Stimulated activated naive CD4-positive, alpha-beta T cell treated with Interleukin-2 at 50 U/mL for 16 hours (primary cell): ENCODE measurements at regions not wholly inside any gene's neighbourhood (a gene's known extent, or its start where the extent isn't known, plus 50 kb on each side); places are given as distances from the start of the nearest gene placed in this dataset.
"Not testable (repeated sequence)": the region's sequence is repeated elsewhere in the genome, so short reads cannot be mapped to it uniquely, and the experiment has no call there.

ENCODE experiments used
- DNase-seq: peaks from one replicate; lab custom pipeline; 2025; lab: John Stamatoyannopoulos, UW

DNA sequence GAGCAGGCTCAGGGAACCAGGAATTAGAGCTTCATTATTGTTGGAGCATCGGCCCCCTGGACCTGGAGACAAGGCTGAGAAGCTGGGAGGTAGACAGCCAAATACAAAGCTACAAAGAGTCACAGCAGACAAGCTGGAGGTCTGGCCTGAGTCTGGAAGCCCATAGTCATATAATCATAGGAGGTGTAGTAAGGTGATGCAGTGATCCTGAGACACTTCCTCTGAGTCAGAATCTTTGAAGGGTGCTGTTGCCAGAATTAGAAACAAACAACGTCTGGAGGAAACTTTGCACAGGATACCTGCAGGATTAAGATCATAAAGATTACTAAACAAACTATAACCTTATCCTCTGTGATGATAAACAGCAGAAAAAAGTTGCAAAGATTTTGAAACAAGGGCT lies 213.8 kb downstream of the DSC3 start:
- no peak for DNase-seq

DNA sequence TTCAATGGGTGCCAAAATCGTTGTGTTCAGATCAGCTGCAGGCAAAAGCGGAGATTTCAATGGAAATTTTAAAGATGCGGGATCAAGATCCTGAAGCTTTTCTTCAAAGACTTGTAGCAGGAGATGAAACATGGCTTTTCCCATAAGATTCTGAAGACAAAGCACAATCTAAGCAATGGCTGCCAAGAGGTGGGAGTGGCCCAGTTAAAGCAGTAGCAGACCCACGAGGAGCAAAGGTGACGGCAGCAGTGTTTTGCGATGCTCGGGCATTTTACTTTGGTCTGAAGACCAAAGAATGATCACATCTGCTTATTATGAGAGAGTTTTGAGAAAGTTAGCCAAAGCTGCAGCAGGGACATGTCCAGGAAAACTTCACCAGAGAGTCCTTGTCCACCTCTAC lies 222.9 kb downstream of the DSC3 start:
- no peak for DNase-seq

DNA sequence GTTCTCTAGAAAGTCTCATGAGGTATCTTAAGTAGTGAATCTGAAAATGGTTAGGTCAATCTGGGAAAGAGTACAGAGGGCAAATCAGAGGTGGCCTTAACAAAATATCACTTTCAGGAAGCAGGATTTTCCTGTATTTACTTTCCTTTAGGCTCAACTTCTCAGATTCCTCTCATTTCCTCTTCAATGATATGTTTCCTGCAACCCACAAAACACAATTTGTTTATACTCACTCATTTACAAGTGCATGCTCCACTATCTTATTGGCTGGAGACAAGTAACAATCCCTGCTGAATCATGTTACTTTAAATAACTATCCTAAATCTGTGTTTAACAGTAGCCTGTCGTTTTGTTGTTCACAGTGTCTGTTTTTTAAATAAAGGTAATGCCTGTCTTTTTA lies 228.1 kb downstream of the DSC3 start:
- DNase-seq: no peak

DNA sequence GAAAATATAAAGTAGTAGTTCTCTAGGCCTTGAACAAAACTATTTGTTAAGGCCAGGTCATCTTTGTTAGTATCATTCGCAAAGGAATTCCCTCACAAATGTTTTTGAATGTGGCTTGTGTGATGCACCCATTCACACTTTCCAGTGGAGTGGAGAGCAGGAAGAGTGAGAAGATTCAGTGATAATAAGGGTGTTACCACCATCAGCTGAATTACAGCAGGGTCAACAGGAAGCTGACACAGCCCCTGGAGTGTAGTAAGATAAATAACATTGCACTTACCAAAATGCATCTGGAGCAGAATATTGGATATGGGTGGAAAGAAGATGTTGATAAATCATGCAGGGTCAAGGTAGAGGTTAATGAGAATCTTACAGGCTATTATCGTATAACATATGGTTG lies 231.0 kb downstream of the DSC3 start:
- DNase-seq: no peak

DNA sequence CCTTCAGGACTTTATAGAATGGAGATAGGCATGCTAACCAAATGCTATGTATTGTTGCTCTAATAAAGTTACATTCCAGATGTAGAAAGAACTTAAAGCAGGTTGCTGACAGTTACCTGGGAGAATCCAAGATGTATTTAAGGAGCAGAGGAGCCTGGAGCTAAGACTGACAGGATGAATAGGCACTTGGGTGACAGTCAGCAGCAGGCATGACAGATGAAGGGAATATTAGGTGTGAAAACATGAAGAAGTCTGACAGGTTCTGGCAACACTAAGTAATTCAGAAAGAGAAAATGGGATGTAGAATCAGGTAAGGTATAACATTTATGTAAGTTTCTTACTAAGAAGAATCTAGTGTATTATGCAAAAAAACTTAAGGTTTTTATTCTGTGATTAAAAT lies 232.0 kb downstream of the DSC3 start:
- DNase-seq: no peak

DNA sequence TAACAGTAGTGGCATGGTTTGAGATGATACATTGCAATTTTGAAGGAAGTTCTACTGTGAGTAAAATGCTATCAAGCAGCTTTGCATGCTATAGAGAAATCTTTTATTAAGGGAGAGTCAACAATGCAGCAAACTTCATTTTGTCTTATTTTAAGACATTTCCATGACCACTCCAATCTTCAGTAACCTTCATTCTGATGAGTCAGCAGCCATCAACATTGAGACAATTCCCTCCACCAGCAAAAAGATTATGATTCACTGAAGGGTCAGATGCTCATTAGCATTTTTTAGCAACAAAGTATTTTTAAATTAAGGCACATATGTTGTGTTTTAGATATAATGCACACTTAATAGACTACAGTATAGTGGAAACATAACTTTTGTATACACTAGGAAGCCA lies 235.7 kb downstream of the DSC3 start:
- DNase-seq: no peak

DNA sequence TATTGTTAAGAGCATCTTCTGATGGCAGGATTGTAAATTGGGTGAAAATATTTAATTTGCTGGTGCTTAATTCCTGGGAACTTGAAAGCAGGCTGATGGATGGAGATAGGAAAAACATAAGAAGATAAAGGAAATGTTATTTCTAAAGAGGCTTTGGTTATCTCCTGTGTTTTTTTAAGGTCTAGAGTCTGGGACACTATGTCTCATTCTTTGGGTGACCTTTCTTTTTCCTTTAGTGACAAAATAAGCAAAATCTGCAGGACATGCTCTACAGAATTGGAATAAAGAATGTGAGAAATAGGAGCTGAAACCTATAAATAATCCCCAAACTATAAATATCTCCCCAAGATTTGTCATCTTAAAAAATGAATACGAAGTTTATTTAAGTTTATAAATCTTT lies 241.7 kb downstream of the DSC3 start:
- no peak for DNase-seq

DNA sequence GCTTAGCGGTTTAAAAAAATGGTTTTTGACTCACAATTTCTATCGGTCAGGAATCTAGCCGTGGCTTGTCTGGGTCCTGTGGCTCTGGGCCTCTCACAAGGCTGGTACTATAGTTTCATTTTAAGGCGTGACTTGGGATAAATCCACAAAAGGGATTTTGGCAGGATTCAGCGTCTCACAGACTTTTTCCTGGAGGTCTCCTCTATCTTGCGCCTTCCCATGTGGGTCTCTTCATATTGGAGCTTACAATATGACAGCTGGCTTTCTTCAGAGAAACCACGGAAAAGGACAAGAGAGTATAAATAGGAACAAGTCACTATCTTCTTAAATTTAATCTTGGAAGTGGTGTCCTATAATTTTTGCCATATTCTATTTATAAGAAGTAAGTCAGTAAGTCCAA lies 250.5 kb downstream of the DSC3 start:
- no peak for DNase-seq

DNA sequence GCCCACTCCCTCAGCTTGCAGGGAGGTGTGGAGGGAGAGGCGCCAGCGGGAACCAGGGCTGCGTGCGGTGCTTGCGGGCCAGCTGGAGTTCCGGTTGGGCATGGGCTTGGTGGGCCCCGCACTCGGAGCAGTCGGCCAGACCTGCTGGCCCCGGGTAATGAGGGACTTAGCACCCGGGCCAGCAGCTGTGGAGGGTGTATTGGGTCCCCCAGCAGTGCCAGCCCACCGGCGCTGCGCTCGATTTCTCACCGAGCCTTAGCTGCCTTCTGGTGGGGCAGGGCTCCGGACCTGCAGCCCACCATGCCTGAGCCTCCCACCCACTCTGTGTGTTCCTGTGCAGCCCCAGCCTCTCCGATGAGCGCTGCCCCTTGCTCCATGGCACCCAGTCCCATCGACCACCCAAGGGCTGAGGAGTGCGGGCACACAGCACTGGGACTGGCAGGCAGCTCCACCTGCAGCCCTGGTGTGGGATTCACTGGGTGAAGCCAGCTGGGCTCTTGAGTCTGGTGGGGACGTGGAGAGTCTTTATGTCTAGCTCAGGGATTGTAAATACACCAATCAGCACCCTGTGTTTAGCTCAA lies 254.0 kb downstream of the DSC3 start:
- not testable (repeated sequence) for DNase-seq

DNA sequence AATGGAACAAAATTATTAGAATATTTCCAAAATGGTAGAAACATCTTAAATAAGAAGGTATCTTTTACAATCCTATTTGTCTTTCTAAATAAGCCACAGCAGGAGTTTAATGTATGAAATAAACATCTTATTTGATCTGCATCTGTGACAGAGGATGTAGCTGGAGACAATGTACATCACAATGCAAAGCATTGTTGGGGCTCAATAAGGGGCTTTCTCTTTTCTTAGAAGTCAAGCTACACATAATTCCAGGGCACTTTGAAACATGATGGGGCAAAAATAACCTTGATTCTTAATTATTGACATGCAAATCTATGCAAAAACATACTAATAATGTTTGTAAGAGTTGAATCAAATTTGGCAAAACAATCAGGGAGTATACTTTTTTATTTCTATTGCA lies 255.1 kb downstream of the DSC3 start:
- DNase-seq: no peak

DNA sequence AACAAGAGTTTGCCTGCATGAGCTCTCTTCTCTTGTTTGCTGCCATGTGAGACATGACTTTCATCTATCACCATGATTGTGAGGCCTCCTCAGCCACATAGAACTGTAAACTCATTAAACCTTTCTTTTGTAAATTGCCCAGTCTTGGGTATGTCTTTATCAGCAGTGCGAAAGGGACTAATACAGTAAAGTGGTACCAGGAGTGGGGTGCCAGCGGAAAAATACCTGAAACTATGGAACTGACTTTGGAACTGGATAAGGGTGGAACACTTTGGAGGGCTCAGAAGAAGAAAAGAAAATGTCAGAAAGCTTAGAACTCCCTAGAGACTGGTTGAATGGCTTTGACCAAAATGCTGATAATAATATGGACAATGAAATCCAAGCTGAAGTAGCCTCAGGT lies 260.9 kb downstream of the DSC3 start:
- DNase-seq: no peak

DNA sequence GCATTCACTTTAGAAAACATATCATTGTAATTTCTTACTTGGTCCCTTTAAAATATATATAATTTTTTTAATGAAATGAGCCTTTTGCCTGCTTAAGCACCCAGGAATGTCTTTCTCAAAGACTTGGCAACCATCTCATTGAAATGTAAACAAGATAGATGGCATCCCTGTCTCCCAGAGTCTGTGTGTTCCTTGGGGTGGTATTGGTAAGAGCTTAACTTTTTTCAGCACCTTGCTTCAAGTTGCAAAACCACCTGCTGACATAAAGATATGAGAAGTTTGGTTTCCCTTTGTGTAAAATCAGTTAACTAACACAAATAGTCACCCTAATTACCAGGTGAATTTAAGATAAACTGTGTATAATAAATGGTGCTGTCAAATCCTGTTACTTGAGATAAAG lies 266.9 kb downstream of the DSC3 start:
- DNase-seq: no peak

DNA sequence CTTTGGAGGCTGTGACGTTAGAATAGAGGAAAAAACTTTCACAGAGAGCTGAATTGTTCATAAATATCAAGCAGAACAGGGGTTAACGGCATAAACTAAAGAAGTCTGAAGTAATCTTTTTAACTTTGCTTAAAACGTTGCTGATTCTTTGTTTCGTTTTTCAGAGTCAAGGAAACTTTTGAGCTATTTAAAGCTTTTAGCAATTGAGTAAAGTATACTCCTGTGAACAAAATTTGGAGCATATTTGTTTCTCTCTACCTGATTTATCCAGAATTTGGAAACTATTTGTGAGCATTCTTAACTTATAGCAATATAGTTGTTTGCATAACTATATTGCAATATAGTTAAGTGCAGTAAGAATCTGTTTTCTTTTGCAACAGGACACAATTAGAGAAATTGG lies 270.4 kb downstream of the DSC3 start:
- DNase-seq: not testable (repeated sequence)

DNA sequence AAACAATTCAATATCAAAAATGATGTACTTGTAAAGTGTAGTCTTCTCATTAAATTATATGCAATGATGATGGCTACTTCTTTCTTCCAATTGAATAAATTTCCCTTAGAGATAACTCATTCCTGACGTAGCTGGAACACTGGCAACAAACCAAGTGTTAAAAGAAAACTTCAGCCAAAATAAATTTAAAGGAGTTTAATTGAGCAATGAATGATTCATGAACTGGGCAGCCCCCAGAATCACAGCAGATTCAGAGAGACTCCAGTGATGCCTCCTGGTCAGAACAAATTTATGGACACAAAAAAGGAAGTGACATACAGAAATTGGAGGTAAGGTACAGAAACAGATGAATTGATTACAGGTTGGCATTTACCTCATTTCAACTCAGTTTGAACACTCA lies 276.5 kb downstream of the DSC3 start:
- DNase-seq: no peak

DNA sequence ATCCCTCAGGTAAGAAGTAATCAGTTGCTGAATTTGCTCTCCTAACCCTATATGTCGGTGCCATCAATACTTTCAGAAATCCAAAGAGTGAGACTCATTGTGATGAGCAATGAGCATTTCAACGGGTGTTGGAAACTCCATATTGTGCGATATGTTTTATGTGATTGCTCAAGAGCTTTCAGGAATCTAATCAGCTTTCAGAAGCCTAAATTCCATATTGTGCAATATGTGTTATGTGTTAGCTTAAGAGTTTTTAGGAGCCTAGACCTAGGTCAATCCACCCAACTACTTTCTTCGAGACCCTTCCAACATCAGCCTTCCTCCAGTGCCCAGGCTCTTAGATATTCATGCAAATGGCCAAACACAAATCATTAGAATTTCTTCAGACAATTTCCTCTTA lies 277.3 kb downstream of the DSC3 start:
- DNase-seq: no peak

DNA sequence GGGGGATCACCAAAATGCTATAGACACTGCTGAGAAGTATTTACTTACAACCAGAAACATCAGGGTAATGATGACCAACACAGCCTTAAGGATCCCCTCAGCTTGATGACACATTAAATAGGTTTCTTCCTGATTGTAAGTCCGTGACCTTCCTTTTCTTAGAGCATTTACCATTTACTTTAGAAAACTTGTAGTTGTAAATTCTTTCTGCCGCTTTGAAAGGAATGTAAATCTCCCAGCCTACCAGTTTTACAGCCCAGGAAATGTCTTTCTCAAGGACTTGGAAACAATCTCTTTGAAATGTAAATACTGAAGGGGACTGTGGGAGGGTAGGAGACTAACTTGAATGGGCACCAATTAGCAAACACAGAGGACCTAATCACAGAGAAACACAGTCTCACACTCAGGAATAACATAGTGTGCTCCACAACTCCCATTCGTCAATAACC lies 278.6 kb downstream of the DSC3 start:
- no peak for DNase-seq

DNA sequence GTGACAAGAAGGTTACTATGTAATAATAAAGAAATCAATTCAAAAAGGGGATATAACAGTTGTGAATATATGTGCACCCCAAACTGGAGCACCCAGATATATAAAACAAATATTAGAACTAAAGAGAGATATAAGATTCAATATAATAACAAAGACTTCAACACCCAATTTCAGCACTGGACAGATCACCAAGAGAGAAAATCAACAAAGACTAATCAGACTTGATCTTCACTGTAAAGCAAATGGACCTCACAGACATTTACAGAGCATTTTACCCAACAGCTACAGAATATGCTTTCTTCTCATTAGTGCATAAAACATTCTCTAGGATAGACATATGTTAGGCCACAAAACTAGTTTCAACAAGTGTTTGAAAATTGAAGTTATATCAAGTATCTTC lies 287.7 kb downstream of the DSC3 start:
- DNase-seq: no peak

DNA sequence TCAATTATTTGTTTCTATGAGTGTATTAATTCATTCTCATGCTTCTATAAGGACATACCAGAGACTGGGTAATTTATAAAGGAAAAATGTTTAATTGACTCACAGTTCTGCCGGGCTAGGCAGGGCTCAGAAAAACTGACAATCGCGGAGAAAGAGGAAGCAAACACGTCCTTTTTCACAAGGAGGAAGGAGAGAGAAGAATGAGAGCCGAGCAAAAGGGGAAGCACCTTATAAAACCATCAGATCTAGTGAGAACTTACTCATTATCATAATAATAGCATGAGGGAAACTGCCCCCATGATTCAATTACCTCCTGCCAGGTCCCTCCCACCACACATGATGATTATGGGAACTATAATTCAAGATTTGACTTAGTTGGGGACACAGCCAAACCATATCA lies 294.0 kb downstream of the DSC3 start:
- DNase-seq: no peak

DNA sequence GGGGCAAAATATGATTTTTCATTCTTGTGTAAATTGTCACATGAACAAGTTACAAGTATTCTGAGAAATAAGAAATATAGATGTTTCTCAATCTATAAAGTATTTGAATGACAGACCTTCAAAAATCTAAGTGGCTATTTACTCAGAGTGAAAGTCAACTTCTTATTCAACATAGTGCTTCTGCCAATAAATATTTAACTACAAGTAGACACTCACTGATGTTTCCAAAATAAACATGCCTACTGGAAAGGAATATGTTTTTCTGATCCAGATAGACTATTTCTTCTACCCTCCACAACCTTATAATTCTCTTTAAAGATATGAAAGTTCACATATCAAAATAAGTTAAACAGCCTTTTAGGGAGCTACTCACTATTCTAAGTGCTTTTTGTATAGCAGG lies 296.3 kb downstream of the DSC3 start:
- DNase-seq: no peak

DNA sequence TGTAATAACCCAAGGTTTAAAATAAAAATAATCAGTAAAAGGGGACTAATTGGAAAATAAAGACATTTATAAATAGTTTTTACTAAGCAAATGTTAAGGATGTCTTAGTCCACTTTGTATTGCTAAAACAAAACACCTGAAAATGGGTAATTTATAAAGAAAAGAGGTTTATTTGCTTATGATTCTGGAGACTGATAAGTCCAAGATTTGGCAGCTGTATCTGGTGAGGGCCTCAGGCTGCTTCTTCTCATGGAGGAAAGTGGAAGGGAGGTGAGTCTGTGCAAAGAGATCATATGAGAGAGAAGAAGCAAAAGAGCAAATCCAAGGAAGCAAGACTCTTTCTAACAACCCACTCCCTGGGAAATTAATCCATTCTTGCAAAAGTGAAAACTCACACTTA lies 299.5 kb downstream of the DSC3 start:
- DNase-seq: no peak

DNA sequence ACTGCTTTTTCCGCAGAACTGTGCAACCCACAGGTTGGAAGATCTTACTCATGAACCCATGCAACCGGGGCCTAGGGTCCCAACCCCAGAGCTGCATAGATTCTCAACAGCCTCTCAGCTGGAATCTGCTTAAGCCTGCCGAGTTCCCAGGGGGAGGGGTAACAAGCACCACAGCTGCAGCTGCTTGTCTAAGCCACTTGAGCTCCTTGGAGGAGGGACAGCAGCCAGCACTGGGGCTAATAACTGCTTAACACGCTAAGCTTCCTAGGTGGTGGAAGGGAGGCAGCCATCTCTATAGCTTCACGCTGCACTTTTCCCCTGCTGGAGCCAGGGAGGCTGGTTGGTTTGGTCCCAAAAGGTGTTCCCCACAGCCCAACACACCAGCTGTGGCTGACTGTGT lies 311.6 kb downstream of the DSC3 start:
- DNase-seq: no peak

DNA sequence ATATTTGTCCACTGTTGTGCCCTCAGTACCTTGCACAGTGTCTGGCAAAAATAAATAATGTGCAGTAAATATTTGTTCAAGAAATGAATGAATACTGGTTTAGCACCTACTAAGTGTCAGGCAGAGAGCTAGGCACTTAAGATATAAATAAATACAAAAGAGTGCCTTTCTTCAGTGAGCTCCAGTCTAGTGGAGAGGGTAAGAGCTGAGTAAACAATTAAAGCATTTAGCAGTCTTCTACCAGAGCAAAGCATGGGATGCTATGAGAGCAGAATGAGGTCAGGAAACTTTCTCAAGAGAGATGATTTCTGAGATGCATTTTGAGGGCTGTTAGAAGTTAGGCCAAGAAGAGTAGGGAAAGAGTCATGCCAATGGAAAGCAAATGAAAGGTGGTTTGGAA lies 314.7 kb downstream of the DSC3 start:
- no peak for DNase-seq

DNA sequence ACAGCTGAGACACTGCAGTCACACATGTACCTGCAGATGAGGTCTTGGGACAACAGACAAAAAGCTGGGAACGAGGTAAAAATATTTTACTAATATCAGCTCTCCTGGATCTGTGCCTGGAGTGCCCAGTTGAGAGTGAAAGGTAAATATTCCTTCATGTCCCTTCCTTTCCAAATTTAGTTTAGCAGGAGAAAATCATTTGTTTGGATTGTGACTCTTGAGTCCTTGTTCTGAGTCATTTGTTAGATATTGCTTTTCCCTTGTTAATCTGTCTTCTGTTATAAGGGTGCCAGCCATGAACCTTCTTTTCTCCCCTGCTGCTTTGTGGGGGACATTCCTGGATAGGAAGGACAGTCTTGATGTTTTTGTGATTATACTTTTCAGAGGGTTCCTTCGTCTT lies 329.2 kb downstream of the DSC3 start:
- no peak for DNase-seq

DNA sequence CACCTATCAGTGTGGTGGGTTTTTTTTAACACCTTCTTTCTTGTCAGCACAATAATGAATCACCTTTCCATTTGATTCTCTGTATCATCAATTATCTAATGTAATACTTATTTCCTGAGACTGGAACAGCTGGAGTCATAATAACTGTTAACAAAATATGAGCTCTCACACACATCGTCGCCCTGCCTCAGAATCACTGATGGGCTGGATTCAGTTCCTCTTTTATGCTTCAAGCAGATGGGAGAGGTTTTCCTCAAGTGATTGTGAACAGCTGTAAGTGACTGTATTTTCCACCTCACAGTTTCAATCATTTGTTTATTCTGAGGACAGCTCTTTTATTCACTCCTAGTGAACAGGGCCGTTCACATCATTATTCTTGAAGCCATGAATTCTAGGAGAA lies 330.2 kb downstream of the DSC3 start:
- DNase-seq: no peak

DNA sequence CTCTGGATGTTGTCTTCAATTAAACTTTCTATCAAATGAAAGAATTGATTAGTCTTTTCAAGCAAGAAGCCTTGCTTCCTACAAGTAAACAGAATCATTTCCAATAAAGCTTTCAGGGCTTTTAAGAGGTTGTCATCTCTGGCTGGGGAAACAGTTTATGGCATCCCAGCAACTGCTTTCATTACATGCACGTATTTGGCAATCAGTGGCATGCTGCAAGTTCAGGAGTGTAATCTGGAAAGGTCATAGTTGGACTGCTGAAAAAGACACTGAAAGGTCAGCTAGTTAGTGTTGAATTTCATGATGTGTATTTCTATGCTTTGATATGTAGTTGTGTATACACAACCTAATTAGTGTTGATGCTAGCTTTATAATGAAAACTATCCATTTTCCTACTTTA lies 332.9 kb downstream of the DSC3 start:
- no peak for DNase-seq
